Skeletal muscle satellite cell (primary cell): ENCODE measurements at regions not wholly inside any gene's neighbourhood (a gene's known extent, or its start where the extent isn't known, plus 50 kb on each side); places are given as distances from the start of the nearest gene placed in this dataset.

Experiments
- H3K27me3 ChIP-seq: 2 replicates; pipeline ENCODE4 v1.7.0; 2013; ENCODE audit warnings: low read length; ENCODE audit not compliant: control insufficient read depth, insufficient read depth
- H3K36me3 ChIP-seq: 2 replicates; pipeline ENCODE4 v1.7.0; 2013; ENCODE audit warnings: mild to moderate bottlenecking, control low read depth, low read length; ENCODE audit not compliant: insufficient read depth
- H3K4me1 ChIP-seq: 2 replicates; pipeline ENCODE4 v1.7.0; 2013; ENCODE audit warnings: low read length; ENCODE audit not compliant: control insufficient read depth, insufficient read depth
- H3K4me2 ChIP-seq: 2 replicates; pipeline ENCODE4 v1.7.0; 2013; ENCODE audit warnings: mild to moderate bottlenecking, low read length
- H3K4me3 ChIP-seq: 2 replicates; pipeline ENCODE4 v1.7.0; 2013; ENCODE audit warnings: low read length
- H3K9ac ChIP-seq: 2 replicates; pipeline ENCODE4 v1.7.0; 2013; ENCODE audit warnings: mild to moderate bottlenecking, low read depth, low read length, moderate library complexity
- H3K9me3 ChIP-seq: replicated peaks from 2 replicates; pipeline ENCODE4 v1.7.0; 2013; ENCODE audit warnings: mild to moderate bottlenecking, control low read depth, low read length

DNA sequence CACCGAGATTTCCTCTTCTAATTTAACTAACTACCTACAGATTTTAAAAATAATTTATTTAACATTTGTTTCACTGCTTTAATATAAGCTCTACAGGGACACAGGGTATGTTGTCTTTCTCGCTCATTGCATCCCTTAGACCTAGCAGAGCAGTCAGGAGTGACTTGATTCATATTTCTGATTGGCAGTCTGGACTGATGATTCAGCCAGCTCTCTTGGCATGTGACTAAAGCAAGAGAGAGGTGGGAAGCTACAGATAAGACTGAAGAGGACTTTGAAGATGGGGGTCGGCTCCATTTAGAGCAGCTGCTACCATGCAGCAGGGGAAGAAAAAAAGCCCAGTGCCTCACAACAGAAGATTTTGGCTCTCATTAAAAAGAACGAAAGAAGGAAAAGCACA lies 173.4 kb upstream of the STK32A start:
- Histone ChIP-seq H3K4me2 (no peak overlapping the region), H3K27me3 (peaks cover 6% of the 10 kb centered on the region)

DNA sequence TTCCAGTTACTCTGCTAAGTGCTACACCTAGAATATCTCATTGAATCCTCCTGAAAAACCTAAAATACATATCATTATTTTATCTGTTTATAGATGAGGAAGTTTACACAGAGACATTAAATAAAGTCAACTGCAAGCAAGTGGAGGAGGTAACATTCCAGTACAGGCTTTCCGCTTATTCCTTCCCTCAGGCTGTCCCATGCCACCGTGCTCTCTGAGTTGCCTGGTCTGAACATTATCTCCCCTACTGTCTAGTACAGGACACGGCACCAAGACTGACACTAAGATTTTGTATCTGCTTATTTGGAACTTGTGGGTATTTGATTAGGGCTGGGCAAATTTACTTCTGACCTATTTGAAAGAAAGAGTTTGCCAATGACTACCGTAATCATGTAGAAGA lies 172.4 kb upstream of the STK32A start:
- Histone ChIP-seq H3K4me3 (no peak overlapping the region), H3K27me3 (peaks cover 6% of the 10 kb centered on the region), H3K9ac (no peak overlapping the region), H3K9me3 (no peaks in the 10 kb centered on the region), H3K4me2 (no peak overlapping the region), H3K36me3 (no peaks in the 10 kb centered on the region), H3K4me1 (no peaks in the 10 kb centered on the region)

More for the DNA sequence above, 173.4 kb upstream of the STK32A start:
- H3K9ac ChIP-seq, result no peak overlapping the region
- no peak overlapping the region for H3K4me3 ChIP-seq
- H3K9me3 ChIP-seq, result no peaks in the 10 kb centered on the region
- no peaks in the 10 kb centered on the region for H3K4me1 ChIP-seq
- H3K36me3 ChIP-seq, result no peaks in the 10 kb centered on the region

DNA sequence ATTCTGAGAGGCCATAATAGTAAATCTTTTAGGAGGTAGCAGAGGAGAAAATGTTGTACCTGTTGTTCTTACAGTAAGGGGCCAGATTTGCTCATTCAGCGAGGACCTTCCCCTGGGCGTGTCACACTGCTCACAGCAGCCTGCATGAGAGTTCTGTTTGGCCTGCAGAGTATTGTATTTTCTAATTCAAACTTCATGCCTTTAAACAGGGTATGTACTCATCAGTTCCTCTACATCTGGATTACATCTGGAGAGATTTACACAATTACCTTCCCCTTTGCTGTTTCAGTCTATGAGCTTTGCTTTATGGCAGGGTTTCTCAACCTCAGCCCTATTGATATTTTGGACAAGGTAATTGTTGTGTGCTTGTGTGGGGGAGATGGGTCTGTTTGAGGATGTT lies 170.9 kb upstream of the STK32A start:
- H3K9ac ChIP-seq, result no peak overlapping the region
- no peaks in the 10 kb centered on the region for H3K36me3 ChIP-seq
- no peak overlapping the region for H3K4me3 ChIP-seq
- peaks cover 6% of the 10 kb centered on the region for H3K27me3 ChIP-seq
- no peaks in the 10 kb centered on the region for H3K9me3 ChIP-seq
- no peak overlapping the region for H3K4me2 ChIP-seq
- no peaks in the 10 kb centered on the region for H3K4me1 ChIP-seq

DNA sequence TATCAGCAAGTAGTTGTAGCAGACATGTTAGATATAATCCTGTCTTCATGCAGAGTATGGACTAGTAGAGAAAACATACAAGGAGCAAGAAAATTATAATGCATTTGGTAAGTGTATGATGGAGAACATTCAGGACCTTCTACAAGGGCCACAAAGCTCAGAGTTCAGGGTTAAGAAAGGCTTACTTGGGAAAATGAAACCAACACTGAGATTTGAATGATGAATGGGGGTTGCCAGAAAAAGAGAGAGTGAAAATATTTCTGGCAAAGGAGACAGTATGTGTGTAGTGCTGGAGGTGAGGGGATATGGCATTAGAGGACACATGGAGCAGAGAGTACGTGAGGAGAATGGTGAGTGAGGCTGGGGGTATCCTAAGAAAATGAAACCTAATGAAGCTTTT lies 169.8 kb upstream of the STK32A start:
- no peak overlapping the region for H3K4me2 ChIP-seq
- no peaks in the 10 kb centered on the region for H3K36me3 ChIP-seq
- no peaks in the 10 kb centered on the region for H3K4me1 ChIP-seq
- no peak overlapping the region for H3K4me3 ChIP-seq
- no peak overlapping the region for H3K9ac ChIP-seq
- peaks cover 6% of the 10 kb centered on the region for H3K27me3 ChIP-seq
- no peaks in the 10 kb centered on the region for H3K9me3 ChIP-seq

DNA sequence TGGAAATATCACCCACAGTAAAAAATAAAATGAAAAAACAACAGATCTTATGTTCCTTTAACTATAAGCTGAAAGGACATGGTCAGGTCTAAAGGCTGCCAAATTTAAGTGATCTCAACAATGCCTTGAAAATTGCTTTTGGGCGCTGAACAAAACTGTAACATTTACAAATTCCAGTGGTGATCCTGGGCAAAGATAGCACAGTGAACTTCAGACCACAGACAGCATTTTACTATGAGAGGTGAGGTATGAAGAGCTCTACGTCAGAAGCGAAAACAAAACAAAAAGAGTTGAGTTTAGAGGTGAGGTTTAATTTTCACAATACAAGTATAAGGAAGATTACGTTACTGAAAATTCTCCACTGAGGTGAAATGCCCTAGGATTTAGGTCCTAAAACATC lies 165.8 kb upstream of the STK32A start:
- H3K4me1 ChIP-seq, result no peaks in the 10 kb centered on the region
- no peaks in the 10 kb centered on the region for H3K9me3 ChIP-seq
- H3K9ac ChIP-seq, result no peak overlapping the region
- no peak overlapping the region for H3K4me2 ChIP-seq
- no peaks in the 10 kb centered on the region for H3K36me3 ChIP-seq
- H3K4me3 ChIP-seq, result no peak overlapping the region
- no peaks in the 10 kb centered on the region for H3K27me3 ChIP-seq

DNA sequence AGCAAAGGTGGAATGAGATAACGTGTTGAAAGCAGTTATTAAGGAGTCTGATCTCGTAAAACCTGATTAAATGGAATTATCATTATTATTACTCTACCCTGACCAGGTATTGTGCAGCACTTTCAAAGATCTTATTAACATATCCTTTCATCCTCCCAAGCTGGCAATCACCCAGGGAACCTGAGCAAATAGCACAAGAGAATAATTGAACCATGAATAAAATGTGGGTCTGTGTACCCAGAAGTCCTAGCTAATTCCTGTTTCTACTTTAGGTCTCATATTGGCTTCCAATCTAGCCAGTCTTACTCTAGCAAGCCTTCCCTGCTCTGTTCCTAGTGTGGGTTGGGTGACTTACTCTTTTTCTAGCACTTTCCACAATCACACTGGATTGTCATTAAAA lies 162.2 kb upstream of the STK32A start:
- Histone ChIP-seq H3K9me3 (no peaks in the 10 kb centered on the region), H3K4me3 (no peak overlapping the region), H3K4me2 (no peak overlapping the region), H3K9ac (no peak overlapping the region), H3K27me3 (no peaks in the 10 kb centered on the region), H3K4me1 (no peaks in the 10 kb centered on the region), H3K36me3 (no peaks in the 10 kb centered on the region)

DNA sequence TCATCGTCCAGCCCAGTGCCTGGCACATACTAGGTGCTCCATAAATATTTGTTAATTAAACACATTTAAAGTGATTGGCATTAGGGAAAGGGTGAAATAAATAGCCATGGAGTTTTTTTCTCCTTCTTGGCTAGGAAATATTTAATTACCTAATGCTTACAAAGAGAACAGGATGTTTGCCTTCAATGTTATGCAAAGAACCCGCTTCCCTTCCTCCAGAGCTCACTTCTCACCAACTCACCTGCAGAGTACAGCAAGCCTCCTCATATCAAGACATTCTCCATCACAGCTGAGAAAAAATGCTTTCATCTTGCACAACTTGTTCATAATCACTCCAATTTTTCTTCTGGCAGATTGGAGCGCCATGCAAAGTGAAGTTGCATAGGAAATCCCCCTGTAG lies 161.7 kb upstream of the STK32A start:
- H3K9ac ChIP-seq, result no peak overlapping the region
- H3K4me1 ChIP-seq, result no peaks in the 10 kb centered on the region
- H3K27me3 ChIP-seq, result no peaks in the 10 kb centered on the region
- H3K36me3 ChIP-seq, result no peaks in the 10 kb centered on the region
- no peak overlapping the region for H3K4me3 ChIP-seq
- H3K9me3 ChIP-seq, result no peaks in the 10 kb centered on the region
- H3K4me2 ChIP-seq, result no peak overlapping the region

DNA sequence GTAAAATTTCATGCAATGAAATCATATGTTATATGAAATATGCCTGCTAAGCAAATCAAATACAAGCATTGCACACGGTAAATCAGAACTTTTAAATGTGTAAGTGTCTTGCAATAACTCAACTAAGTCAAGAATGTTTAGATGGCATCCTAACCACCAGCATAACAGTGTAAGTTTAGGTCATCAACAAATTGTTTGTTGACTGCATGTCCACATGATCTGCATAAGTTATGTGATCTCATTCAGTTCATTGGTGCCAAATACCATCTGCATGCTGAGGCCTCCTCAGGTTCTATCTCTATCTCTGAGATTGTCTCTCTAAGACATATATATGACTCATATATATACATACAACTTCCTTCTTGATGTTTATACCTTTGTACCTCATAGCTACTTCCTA lies 159.6 kb upstream of the STK32A start:
- Histone ChIP-seq H3K4me1 (no peaks in the 10 kb centered on the region), H3K27me3 (no peaks in the 10 kb centered on the region), H3K4me3 (no peak overlapping the region), H3K9me3 (no peaks in the 10 kb centered on the region), H3K36me3 (no peaks in the 10 kb centered on the region), H3K9ac (no peak overlapping the region), H3K4me2 (no peak overlapping the region)

DNA sequence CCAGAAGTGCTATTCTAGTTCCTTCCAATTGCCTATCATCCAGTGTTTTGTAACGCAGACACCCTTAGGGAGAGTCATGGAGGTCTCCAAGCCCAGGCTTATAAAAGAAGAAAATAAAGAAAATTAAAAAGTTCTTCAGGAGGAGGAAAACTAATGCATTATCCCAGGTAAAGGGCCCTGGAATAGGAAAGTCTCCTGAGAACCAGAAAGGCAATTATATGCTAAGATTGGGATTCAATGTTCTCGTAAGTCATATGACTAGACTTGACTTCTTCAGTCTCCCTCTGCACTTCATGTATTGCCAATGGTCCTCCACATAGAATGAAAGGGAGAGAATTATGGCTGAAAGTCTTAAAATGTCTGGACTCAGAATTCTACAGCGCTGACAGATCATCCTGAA lies 154.4 kb upstream of the STK32A start:
- H3K4me2 ChIP-seq, result no peak overlapping the region
- no peak overlapping the region for H3K9ac ChIP-seq
- H3K27me3 ChIP-seq, result no peaks in the 10 kb centered on the region
- no peak overlapping the region for H3K4me3 ChIP-seq
- H3K36me3 ChIP-seq, result no peaks in the 10 kb centered on the region
- H3K4me1 ChIP-seq, result no peaks in the 10 kb centered on the region
- no peaks in the 10 kb centered on the region for H3K9me3 ChIP-seq

DNA sequence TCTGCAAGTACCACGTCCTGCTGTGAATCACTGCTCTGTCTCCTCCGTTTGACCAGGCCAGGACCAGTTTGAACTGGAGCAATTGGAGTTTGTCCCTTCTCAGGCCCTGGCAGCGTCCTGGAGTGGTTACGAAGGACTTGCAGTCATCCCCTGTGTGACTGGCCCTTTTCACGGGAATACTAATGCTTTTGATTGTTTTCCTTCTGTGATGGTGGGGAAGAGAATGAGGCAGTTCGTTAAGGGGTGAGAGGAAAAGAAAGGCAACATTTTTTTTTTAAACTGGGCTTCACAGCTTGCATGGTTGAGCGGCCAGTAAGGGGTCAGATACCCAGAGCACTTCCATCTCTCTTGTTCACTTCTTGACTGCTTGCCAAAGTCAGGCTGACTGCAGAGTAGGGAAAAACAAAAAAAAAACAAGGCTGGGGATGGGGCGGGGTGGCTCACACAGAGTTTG lies 153.5 kb upstream of the STK32A start:
- no peak overlapping the region for H3K9ac ChIP-seq
- H3K9me3 ChIP-seq, result no peaks in the 10 kb centered on the region
- H3K4me1 ChIP-seq, result no peaks in the 10 kb centered on the region
- no peak overlapping the region for H3K4me3 ChIP-seq
- H3K36me3 ChIP-seq, result no peaks in the 10 kb centered on the region
- no peak overlapping the region for H3K4me2 ChIP-seq
- no peaks in the 10 kb centered on the region for H3K27me3 ChIP-seq

DNA sequence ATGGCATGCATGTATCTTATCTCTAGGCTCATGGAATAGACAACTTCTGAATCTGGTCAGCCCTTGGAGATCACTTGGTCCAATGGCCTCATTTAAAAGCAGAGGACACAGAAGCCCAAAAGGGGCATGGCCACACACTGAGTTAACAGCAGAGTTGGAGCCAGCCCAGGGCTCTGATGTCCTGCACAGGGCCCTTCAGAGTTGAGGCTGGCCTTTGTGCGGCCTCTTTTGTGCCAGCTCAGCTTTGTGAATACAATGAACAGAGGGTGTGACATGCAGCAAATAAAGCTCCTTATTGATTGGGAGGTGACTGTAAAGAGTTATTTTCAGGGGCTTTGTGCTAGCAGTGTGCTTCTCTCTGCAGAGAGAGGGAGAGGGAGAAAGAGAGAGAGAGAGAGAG lies 150.1 kb upstream of the STK32A start:
- Histone ChIP-seq H3K9me3 (no peaks in the 10 kb centered on the region), H3K4me1 (no peaks in the 10 kb centered on the region), H3K4me2 (no peak overlapping the region), H3K36me3 (no peaks in the 10 kb centered on the region), H3K27me3 (no peaks in the 10 kb centered on the region), H3K4me3 (no peak overlapping the region), H3K9ac (no peak overlapping the region)

DNA sequence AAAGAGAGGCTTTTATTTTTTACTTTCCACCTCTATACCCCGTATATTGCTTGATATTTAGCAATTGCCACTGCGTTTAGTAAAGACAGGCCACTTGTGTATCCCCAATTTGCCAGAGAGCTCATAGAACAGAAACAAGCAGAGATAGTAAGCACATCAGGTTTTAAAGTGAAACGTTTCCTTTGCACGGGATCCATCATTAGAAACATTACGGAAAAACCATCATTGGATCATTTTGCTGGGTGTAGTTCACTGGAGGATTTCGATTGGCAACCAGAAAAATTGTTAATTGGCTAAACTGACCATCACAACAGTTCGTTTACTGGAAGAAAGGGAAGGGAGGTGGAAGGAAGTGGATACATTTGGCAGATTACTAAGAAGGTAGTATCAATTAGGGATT lies 149.4 kb upstream of the STK32A start:
- H3K4me2 ChIP-seq, result no peak overlapping the region
- no peak overlapping the region for H3K9ac ChIP-seq
- no peaks in the 10 kb centered on the region for H3K9me3 ChIP-seq
- H3K4me3 ChIP-seq, result no peak overlapping the region
- H3K4me1 ChIP-seq, result no peaks in the 10 kb centered on the region
- H3K27me3 ChIP-seq, result no peaks in the 10 kb centered on the region
- H3K36me3 ChIP-seq, result no peaks in the 10 kb centered on the region
